HEK293 (cell line): ENCODE measurements at regions not wholly inside any gene's neighbourhood (a gene's known extent, or its start where the extent isn't known, plus 50 kb on each side); places are given as distances from the start of the nearest gene placed in this dataset.

Source experiments
- CTCF ChIA-PET: fragments of 350-600 bp; formaldehyde crosslinking; extraction: SDS; loops from one replicate; lab custom pipeline; 2021; ENCODE audit warnings: antibody characterized with exemption; lab: Yijun Ruan, JAX
- POLR2A ChIA-PET: fragments of 300-600 bp; formaldehyde crosslinking; extraction: SDS; loops from one replicate; lab custom pipeline; 2020; ENCODE audit warnings: antibody characterized with exemption, inconsistent platforms; lab: Yijun Ruan, JAX
- H3K27ac ChIP-seq: fragments of 200-500 bp; sonication (Bioruptor generic); 2 replicates; pipeline ENCODE4 v1.5.1; 2014; ENCODE audit warnings: low read depth, low read length, control low read depth, inconsistent platforms; ENCODE audit errors: extremely low read depth
- H3K36me3 ChIP-seq, 2 experiments: fragments of 200-500 bp in 1 of 2; sonication (Bioruptor generic) in 1 of 2; 1 replicate in 1 of 2; 2 replicates in 1 of 2; pipeline ENCODE4 v1.5.1; 2014 to 2017; ENCODE audit warnings: inconsistent platforms in 2 of 2, low read length in 2 of 2; ENCODE audit not compliant: control insufficient read depth in 2 of 2, insufficient read depth in 1 of 2
- H3K4me1 ChIP-seq: fragments of 200-500 bp; sonication (Bioruptor generic); 2 replicates; pipeline ENCODE4 v1.5.1; 2014; ENCODE audit warnings: mild to moderate bottlenecking, low read length, inconsistent platforms; ENCODE audit not compliant: control insufficient read depth, insufficient read depth
- H3K4me3 ChIP-seq: 2 replicates; pipeline ENCODE4 v1.5.1; 2011; ENCODE audit warnings: low read depth, mild to moderate bottlenecking, control low read depth, low read length, moderate library complexity
- H3K9me3 ChIP-seq: fragments of 200-500 bp; sonication (Bioruptor generic); 2 replicates; pipeline ENCODE4 v1.5.1; 2014; ENCODE audit warnings: low read depth, low read length, inconsistent platforms; ENCODE audit not compliant: control insufficient read depth, insufficient read depth
- AEBP2 ChIP-seq: fragments of 450-650 bp; formaldehyde crosslinking; IDR thresholded peaks from 2 replicates; pipeline ENCODE4 v1.5.1; 2016; ENCODE audit warnings: missing biosample characterization, missing genetic modification characterization, borderline replicate concordance
- KLF7 ChIP-seq: fragments of 450-650 bp; formaldehyde crosslinking; IDR thresholded peaks from 2 replicates; pipeline ENCODE4 v1.5.1; 2016; ENCODE audit warnings: missing biosample characterization, missing genetic modification characterization, borderline replicate concordance
- SP7 ChIP-seq: fragments of 450-650 bp; formaldehyde crosslinking; IDR thresholded peaks from 2 replicates; pipeline ENCODE4 v1.5.1; 2016; ENCODE audit warnings: missing biosample characterization, missing genetic modification characterization
- TCF7L2 ChIP-seq: IDR thresholded peaks from 2 replicates; pipeline ENCODE4 v1.6.1; 2011; ENCODE audit warnings: low read depth, mild to moderate bottlenecking, inconsistent platforms, low read length, moderate library complexity, borderline replicate concordance
- YY2 ChIP-seq: fragments of 450-650 bp; formaldehyde crosslinking; IDR thresholded peaks from 2 replicates; pipeline ENCODE4 v1.5.1; 2016; ENCODE audit warnings: missing biosample characterization, missing genetic modification characterization
- ZBTB1 ChIP-seq: fragments of 450-650 bp; formaldehyde crosslinking; IDR thresholded peaks from 2 replicates; pipeline ENCODE4 v1.5.1; 2016; ENCODE audit warnings: missing biosample characterization, missing genetic modification characterization
- ZBTB21 ChIP-seq: fragments of 450-650 bp; formaldehyde crosslinking; IDR thresholded peaks from 2 replicates; pipeline ENCODE4 v1.5.1; 2017; ENCODE audit warnings: missing biosample characterization, missing genetic modification characterization
- ZBTB8A ChIP-seq: fragments of 450-650 bp; formaldehyde crosslinking; IDR thresholded peaks from 2 replicates; pipeline ENCODE4 v1.5.1; 2016; ENCODE audit warnings: missing biosample characterization, missing genetic modification characterization
- ZNF140 ChIP-seq: fragments of 450-650 bp; formaldehyde crosslinking; IDR thresholded peaks from 2 replicates; pipeline ENCODE4 v1.5.1; 2016; ENCODE audit warnings: missing biosample characterization, missing genetic modification characterization
- ZNF19 ChIP-seq: fragments of 450-650 bp; formaldehyde crosslinking; IDR thresholded peaks from 2 replicates; pipeline ENCODE4; 2016; ENCODE audit warnings: missing biosample characterization, missing genetic modification characterization, low read depth
- ZNF223 ChIP-seq: fragments of 450-650 bp; formaldehyde crosslinking; IDR thresholded peaks from 2 replicates; pipeline ENCODE4 v1.5.1; 2016; ENCODE audit warnings: missing biosample characterization, missing genetic modification characterization
- ZNF292 ChIP-seq: fragments of 450-650 bp; formaldehyde crosslinking; IDR thresholded peaks from 2 replicates; pipeline ENCODE4 v1.5.1; 2016; ENCODE audit warnings: low read depth, missing biosample characterization, missing genetic modification characterization, borderline replicate concordance
- ZNF362 ChIP-seq: fragments of 450-650 bp; formaldehyde crosslinking; IDR thresholded peaks from 2 replicates; pipeline ENCODE4 v1.5.1; 2016; ENCODE audit warnings: missing biosample characterization, missing genetic modification characterization
- ZNF394 ChIP-seq: fragments of 450-650 bp; formaldehyde crosslinking; IDR thresholded peaks from 2 replicates; pipeline ENCODE4 v1.5.1; 2016; ENCODE audit warnings: missing biosample characterization, missing genetic modification characterization, mild to moderate bottlenecking, moderate library complexity, borderline replicate concordance
- ZNF398 ChIP-seq: fragments of 450-650 bp; formaldehyde crosslinking; IDR thresholded peaks from 2 replicates; pipeline ENCODE4 v1.5.1; 2017; ENCODE audit warnings: missing biosample characterization, missing genetic modification characterization
- ZNF404 ChIP-seq: fragments of 450-650 bp; formaldehyde crosslinking; IDR thresholded peaks from 2 replicates; pipeline ENCODE4 v1.5.1; 2017; ENCODE audit warnings: missing biosample characterization, missing genetic modification characterization
- ZNF416 ChIP-seq: fragments of 450-650 bp; formaldehyde crosslinking; IDR thresholded peaks from 2 replicates; pipeline ENCODE4 v1.5.1; 2016; ENCODE audit warnings: missing biosample characterization, missing genetic modification characterization
- ZNF423 ChIP-seq: fragments of 450-650 bp; formaldehyde crosslinking; IDR thresholded peaks from 2 replicates; pipeline ENCODE4 v1.5.1; 2016; ENCODE audit warnings: missing biosample characterization, missing genetic modification characterization
- ZNF645 ChIP-seq: fragments of 450-650 bp; formaldehyde crosslinking; IDR thresholded peaks from 2 replicates; pipeline ENCODE4; 2016; ENCODE audit warnings: missing biosample characterization, missing genetic modification characterization
- ZNF843 ChIP-seq: fragments of 450-650 bp; formaldehyde crosslinking; IDR thresholded peaks from 2 replicates; pipeline ENCODE4 v1.5.1; 2016; ENCODE audit warnings: missing biosample characterization, missing genetic modification characterization

GRCh38 chr11:19644316-19644715, 68.3 kb upstream of the NAV2 start:
- no peak overlapping the region for H3K27ac ChIP-seq
- no peak for TF ChIP-seq ZNF843 (tag by site-specific recombination)
- TF ChIP-seq ZNF423 (tag by site-specific recombination), result no peak
- TF ChIP-seq TCF7L2, result no peak
- no peak for TF ChIP-seq ZBTB1 (tag by site-specific recombination)
- no peak for TF ChIP-seq ZNF362 (tag by site-specific recombination)
- TF ChIP-seq, all 188 proteins: peak for 0
- no peaks in the 10 kb centered on the region for H3K36me3 ChIP-seq
- ChIA-PET CTCF (interaction anchor here (0.7 kb wide), 1 partner anchor 109 kb away, joined by 4 read pairs; no protein-coding TSS in a partner anchor), POLR2A (no interaction called here)
- H3K4me1 ChIP-seq, result no peaks in the 10 kb centered on the region
- no peak overlapping the region for H3K4me3 ChIP-seq
- H3K9me3 ChIP-seq, result no peaks in the 10 kb centered on the region

GRCh38 chr11:19642185-19643158, 70.2 kb upstream of the NAV2 start:
- POLR2A ChIA-PET, result no interaction called here
- H3K36me3 ChIP-seq, result no peaks in the 10 kb centered on the region
- TF ChIP-seq ZNF19 (tag by site-specific recombination) (no peak), SP7 (tag by site-specific recombination) (no peak), KLF7 (tag by site-specific recombination) (no peak), ZNF292 (tag by site-specific recombination) (no peak), ZNF398 (tag by site-specific recombination) (no peak), ZNF645 (tag by site-specific recombination) (no peak), AEBP2 (tag by site-specific recombination) (no peak), ZNF416 (tag by site-specific recombination) (no peak), ZBTB8A (tag by site-specific recombination) (no peak), ZNF404 (no peak), ZNF394 (tag by site-specific recombination) (no peak), ZNF140 (tag by site-specific recombination) (no peak), ZNF223 (tag by site-specific recombination) (no peak), YY2 (tag by site-specific recombination) (no peak), ZBTB21 (tag by site-specific recombination) (no peak)
- TF ChIP-seq, all 188 proteins: peak for 0
- no peak overlapping the region for H3K4me3 ChIP-seq
- no peak overlapping the region for H3K27ac ChIP-seq
- no peaks in the 10 kb centered on the region for H3K4me1 ChIP-seq
- CTCF ChIA-PET, result interaction anchor here (0.6 to 0.9 kb wide), 2 partner anchors 85 to 853 kb away, joined by 3 read pairs; no protein-coding TSS in a partner anchor
- H3K9me3 ChIP-seq, result no peaks in the 10 kb centered on the region
